ENCODE measurements at regions not wholly inside any gene's neighbourhood (a gene's known extent, or its start where the extent isn't known, plus 50 kb on each side); places are given as distances from the start of the nearest gene placed in this dataset.

- CTCF ChIA-PET = no interaction called here
- no peaks in the 10 kb centered on the region for H3K4me1 Mint-ChIP-seq
Measured at GRCh38 chrX:138006180-138006579, 440.3 kb downstream of the ZIC3 start.

GRCh38 chrX:138008281-138008680 is 442.4 kb downstream of the ZIC3 start:
- no peaks in the 10 kb centered on the region for H3K36me3 Mint-ChIP-seq
- no peak overlapping the region for H3K27ac Mint-ChIP-seq
- no peak for ATAC-seq

More at GRCh38 chrX:138006180-138006579, 440.3 kb downstream of the ZIC3 start:
- H3K36me3 Mint-ChIP-seq = no peaks in the 10 kb centered on the region
- no peak overlapping the region for H3K27ac Mint-ChIP-seq
- DNase-seq = no peak
- H3K27me3 Mint-ChIP-seq = no peaks in the 10 kb centered on the region
- H3K9me3 Mint-ChIP-seq (ENCODE audit: low read depth) = no peaks in the 10 kb centered on the region
- ATAC-seq = no peak
- H3K4me3 Mint-ChIP-seq = no peak overlapping the region

DNA sequence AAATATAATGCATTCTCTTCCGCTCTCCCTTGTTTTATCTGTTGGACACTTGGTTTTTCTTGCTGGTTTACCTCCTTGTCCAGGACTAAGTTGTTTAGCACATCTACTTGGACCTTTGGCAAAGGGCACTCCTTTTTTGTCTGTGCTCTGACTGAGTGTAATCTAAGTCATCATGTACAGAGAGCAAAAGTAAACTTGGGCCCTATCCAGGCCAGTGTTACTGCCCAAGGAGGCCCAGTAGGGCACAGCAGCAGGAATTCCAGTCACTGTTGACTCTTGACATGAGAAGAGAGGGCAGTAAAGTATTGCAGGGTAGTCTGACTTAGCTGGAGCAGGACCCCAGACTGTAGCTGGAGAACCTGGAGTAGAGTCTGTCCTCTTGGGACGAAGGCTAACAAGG is 445.5 kb downstream of the ZIC3 start:
- no peaks in the 10 kb centered on the region for H3K9me3 Mint-ChIP-seq (ENCODE audit: low read depth)
- H3K27me3 Mint-ChIP-seq = no peaks in the 10 kb centered on the region
- DNase-seq (no peak), ATAC-seq (no peak)
- H3K4me1 Mint-ChIP-seq = no peaks in the 10 kb centered on the region
- H3K27ac Mint-ChIP-seq = no peak overlapping the region
- no peaks in the 10 kb centered on the region for H3K36me3 Mint-ChIP-seq
- CTCF ChIA-PET = no interaction called here
- H3K4me3 Mint-ChIP-seq = no peak overlapping the region

More at GRCh38 chrX:138008281-138008680, 442.4 kb downstream of the ZIC3 start:
- H3K4me1 Mint-ChIP-seq = no peaks in the 10 kb centered on the region
- no peak for DNase-seq
- CTCF ChIA-PET = no interaction called here
- no peaks in the 10 kb centered on the region for H3K27me3 Mint-ChIP-seq
- no peaks in the 10 kb centered on the region for H3K9me3 Mint-ChIP-seq (ENCODE audit: low read depth)
- H3K4me3 Mint-ChIP-seq = no peak overlapping the region

DNA sequence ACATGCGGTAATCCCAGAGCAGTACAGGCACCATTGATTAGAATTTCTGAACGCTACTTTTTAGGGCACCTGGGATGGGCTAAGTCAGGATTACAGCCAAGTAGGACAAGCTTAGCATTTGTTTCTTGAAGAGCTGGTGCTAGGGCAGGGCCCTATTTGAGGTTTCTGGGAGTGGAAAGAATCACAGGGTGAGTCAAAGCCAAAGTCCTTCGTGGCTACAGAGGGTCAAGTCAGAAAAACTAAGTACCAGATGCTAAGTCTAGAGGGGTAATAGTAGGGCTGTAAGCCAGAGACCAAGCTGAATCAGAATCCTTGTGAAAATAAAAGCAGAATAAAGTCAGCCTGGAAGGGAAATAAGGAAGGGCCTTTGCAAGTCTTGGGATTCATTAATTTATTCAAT is 448.6 kb downstream of the ZIC3 start:
- ATAC-seq (no peak), DNase-seq (no peak)
- CTCF ChIA-PET = no interaction called here
- no peaks in the 10 kb centered on the region for H3K9me3 Mint-ChIP-seq (ENCODE audit: low read depth)
- H3K4me1 Mint-ChIP-seq = no peaks in the 10 kb centered on the region
- H3K36me3 Mint-ChIP-seq = no peaks in the 10 kb centered on the region
- H3K4me3 Mint-ChIP-seq = no peak overlapping the region
- no peak overlapping the region for H3K27ac Mint-ChIP-seq
- H3K27me3 Mint-ChIP-seq = no peaks in the 10 kb centered on the region

GRCh38 chrX:138018145-138018799 is 452.3 kb downstream of the ZIC3 start:
- no peak for DNase-seq
- no peak for ATAC-seq
- no peaks in the 10 kb centered on the region for H3K4me1 Mint-ChIP-seq
- no peaks in the 10 kb centered on the region for H3K36me3 Mint-ChIP-seq
- no peak overlapping the region for H3K27ac Mint-ChIP-seq
- H3K27me3 Mint-ChIP-seq = no peaks in the 10 kb centered on the region
- no peaks in the 10 kb centered on the region for H3K9me3 Mint-ChIP-seq (ENCODE audit: low read depth)
- no peak overlapping the region for H3K4me3 Mint-ChIP-seq
- CTCF ChIA-PET = no interaction called here

- no peaks in the 10 kb centered on the region for H3K4me1 Mint-ChIP-seq
- no peak overlapping the region for H3K4me3 Mint-ChIP-seq
- no peaks in the 10 kb centered on the region for H3K9me3 Mint-ChIP-seq (ENCODE audit: low read depth)
- H3K27ac Mint-ChIP-seq = no peak overlapping the region
- no peaks in the 10 kb centered on the region for H3K36me3 Mint-ChIP-seq
- CTCF ChIA-PET = no interaction called here
- DNase-seq (no peak), ATAC-seq (no peak)
- no peaks in the 10 kb centered on the region for H3K27me3 Mint-ChIP-seq
Measured at GRCh38 chrX:138020941-138021340, 455.0 kb downstream of the ZIC3 start.

DNA sequence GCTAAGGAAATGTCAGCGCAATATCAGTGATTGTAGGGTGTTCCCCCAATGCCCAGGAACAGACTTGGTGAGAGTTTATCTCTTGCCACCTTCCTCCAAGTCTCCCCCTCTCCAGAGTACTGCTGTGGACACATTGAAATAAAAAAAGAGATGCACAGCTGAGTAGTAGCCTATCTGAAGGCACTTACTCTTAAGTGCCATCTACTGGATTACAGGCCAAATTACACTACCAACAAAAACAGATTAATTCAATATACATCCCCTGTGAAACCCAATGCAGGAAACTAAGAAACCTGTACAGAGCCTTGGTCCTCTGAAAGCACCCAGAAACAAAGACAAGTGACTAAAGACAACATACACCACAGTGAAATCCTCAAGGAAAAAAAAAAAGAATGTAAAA is 460.3 kb downstream of the ZIC3 start:
- no peak for ATAC-seq
- CTCF ChIA-PET = no interaction called here
- Mint-ChIP-seq H3K27me3 (no peaks in the 10 kb centered on the region), H3K4me3 (no peak overlapping the region), H3K36me3 (no peaks in the 10 kb centered on the region), H3K4me1 (no peaks in the 10 kb centered on the region), H3K9me3 (ENCODE audit: low read depth) (no peaks in the 10 kb centered on the region), H3K27ac (no peak overlapping the region)
- DNase-seq = no peak

DNA sequence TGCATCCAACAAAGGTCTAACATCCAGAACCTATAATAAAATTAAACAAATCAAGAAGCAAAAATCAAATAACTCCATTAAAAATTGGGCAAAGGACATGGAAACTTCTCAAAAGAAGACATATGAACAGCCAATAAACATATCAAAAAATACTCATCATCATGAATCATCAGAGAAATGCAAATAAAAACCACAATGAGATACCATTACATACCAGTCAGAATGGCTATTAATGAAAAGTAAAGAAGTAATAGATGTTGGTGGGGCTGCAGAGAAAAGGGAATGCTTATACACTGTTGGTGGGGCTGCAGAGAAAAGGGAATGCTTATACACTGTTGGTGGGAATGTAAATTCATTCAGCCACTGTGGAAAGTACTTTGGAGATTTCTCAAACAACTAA is 465.8 kb downstream of the ZIC3 start:
- Mint-ChIP-seq H3K4me1 (no peaks in the 10 kb centered on the region), H3K36me3 (no peaks in the 10 kb centered on the region), H3K27me3 (no peaks in the 10 kb centered on the region), H3K27ac (no peak overlapping the region), H3K4me3 (no peak overlapping the region), H3K9me3 (ENCODE audit: low read depth) (no peaks in the 10 kb centered on the region)
- CTCF ChIA-PET = no interaction called here
- ATAC-seq (no peak), DNase-seq (no peak)

DNA sequence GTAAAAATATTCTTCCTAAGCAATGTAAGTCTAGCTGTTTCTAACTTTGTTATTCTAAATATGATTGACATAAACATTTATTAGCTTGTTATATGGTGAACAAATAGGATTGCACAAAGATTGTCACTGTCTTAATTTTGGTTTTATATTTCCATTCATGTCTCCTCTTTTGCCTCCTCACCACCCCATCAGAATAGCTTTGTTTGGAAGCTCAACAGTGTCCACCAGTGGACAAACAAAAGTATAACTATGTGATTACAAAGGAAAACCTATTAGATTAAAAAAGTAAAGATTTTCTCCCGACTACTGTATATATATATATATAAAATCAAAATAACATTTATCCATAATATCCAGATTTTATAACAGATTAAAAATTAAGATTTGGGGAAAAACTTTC is 468.2 kb downstream of the ZIC3 start:
- Mint-ChIP-seq H3K9me3 (ENCODE audit: low read depth) (no peaks in the 10 kb centered on the region), H3K4me1 (no peaks in the 10 kb centered on the region), H3K27ac (no peak overlapping the region), H3K27me3 (no peaks in the 10 kb centered on the region), H3K4me3 (no peak overlapping the region), H3K36me3 (no peaks in the 10 kb centered on the region)
- CTCF ChIA-PET = no interaction called here
- DNase-seq (no peak), ATAC-seq (no peak)

DNA sequence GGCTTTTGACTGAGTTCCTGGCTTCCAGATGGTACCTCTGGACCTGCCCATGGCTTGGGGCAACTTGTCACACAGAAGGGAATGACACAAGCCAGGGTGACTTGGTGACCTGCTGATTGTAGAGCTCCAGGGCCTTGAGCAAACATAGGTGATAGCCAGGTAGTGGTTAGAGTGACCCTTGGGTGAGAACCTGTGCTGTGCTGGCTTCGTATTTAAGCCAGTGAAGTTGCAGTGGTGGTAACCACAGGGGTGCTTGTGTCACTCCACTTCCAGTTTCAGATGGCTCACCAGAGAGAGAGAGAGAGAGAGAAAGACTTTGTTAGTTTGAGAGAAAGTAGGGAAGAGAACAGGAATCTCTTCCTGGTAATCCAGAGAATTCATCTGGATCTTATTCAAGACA is 471.6 kb downstream of the ZIC3 start:
- Mint-ChIP-seq H3K9me3 (ENCODE audit: low read depth) (no peaks in the 10 kb centered on the region), H3K27ac (no peak overlapping the region), H3K4me1 (no peaks in the 10 kb centered on the region), H3K36me3 (no peaks in the 10 kb centered on the region), H3K4me3 (no peak overlapping the region), H3K27me3 (no peaks in the 10 kb centered on the region)
- DNase-seq (no peak), ATAC-seq (no peak)
- CTCF ChIA-PET = no interaction called here

DNA sequence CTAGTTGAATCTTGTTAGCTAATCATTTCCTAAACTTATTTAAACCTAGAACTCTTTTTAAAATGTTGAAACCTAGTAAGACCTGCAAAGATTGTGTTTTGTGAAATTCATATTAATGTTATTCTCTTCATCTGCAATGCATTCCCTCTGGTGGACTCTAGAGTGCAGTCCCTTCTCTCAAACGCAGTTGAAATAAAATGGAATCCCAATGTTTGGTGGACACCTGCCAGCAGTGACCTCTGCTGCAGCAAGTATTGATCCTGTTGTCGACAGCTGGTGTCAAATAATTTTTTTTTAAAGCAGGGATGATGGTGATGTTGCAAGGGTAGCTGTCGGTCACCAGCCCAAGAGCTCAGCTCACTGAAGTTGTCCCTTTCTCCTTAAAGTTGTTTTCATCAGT is 492.0 kb downstream of the ZIC3 start:
- H3K4me3 Mint-ChIP-seq = no peak overlapping the region
- no peak for ATAC-seq
- H3K27ac Mint-ChIP-seq = no peak overlapping the region
- no peaks in the 10 kb centered on the region for H3K4me1 Mint-ChIP-seq
- H3K9me3 Mint-ChIP-seq (ENCODE audit: low read depth) = no peaks in the 10 kb centered on the region
- no peak for DNase-seq
- no peaks in the 10 kb centered on the region for H3K27me3 Mint-ChIP-seq
- CTCF ChIA-PET = no interaction called here
- H3K36me3 Mint-ChIP-seq = no peaks in the 10 kb centered on the region

- Mint-ChIP-seq H3K9me3 (ENCODE audit: low read depth) (no peaks in the 10 kb centered on the region), H3K4me3 (no peak overlapping the region), H3K36me3 (no peaks in the 10 kb centered on the region), H3K27me3 (no peaks in the 10 kb centered on the region), H3K27ac (no peak overlapping the region), H3K4me1 (no peaks in the 10 kb centered on the region)
- ATAC-seq = no peak
- CTCF ChIA-PET = no interaction called here
- no peak for DNase-seq
Measured at GRCh38 chrX:138058931-138059330, 493.0 kb downstream of the ZIC3 start.

GRCh38 chrX:138067415-138067814 is 501.5 kb downstream of the ZIC3 start:
- no peak for DNase-seq
- H3K4me3 Mint-ChIP-seq = no peak overlapping the region

GRCh38 chrX:138073626-138074025 is 507.7 kb downstream of the ZIC3 start:
- Mint-ChIP-seq H3K4me3 (no peak overlapping the region), H3K9me3 (ENCODE audit: low read depth) (no peaks in the 10 kb centered on the region), H3K4me1 (no peaks in the 10 kb centered on the region), H3K27ac (no peak overlapping the region), H3K36me3 (no peaks in the 10 kb centered on the region), H3K27me3 (no peaks in the 10 kb centered on the region)
- no peak for DNase-seq
- no peak for ATAC-seq
- CTCF ChIA-PET = no interaction called here

More at GRCh38 chrX:138067415-138067814, 501.5 kb downstream of the ZIC3 start:
- Mint-ChIP-seq H3K36me3 (no peaks in the 10 kb centered on the region), H3K27ac (no peak overlapping the region), H3K4me1 (no peaks in the 10 kb centered on the region), H3K9me3 (ENCODE audit: low read depth) (no peaks in the 10 kb centered on the region), H3K27me3 (no peaks in the 10 kb centered on the region)
- CTCF ChIA-PET = no interaction called here
- ATAC-seq = no peak

DNA sequence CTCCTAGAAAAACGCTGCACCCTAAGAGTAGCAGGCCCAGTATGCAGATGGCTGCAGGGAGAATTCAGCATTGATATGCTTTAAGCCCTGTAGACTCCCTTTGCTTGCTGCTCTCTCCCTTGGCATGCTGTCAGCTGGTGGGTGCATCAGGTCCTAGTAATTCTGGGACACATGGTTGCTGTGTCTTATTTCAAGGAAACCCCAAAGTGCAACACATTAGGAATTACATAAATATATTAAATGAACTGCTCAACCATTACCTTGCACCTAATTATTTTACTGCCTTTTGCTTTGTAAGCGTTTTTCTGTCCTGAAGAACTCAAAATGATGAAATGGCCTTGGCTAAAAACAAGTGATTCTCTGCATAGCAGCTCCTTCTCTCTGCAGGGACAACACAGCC is 516.3 kb downstream of the ZIC3 start:
- no peaks in the 10 kb centered on the region for H3K27me3 Mint-ChIP-seq
- CTCF ChIA-PET = no interaction called here

More for the DNA sequence above, 516.3 kb downstream of the ZIC3 start:
- no peak for ATAC-seq
- Mint-ChIP-seq H3K4me3 (no peak overlapping the region), H3K4me1 (no peaks in the 10 kb centered on the region), H3K9me3 (ENCODE audit: low read depth) (no peaks in the 10 kb centered on the region), H3K27ac (no peak overlapping the region), H3K36me3 (no peaks in the 10 kb centered on the region)
- DNase-seq = no peak
